Activated naive CD8-positive, alpha-beta T cell (primary cell): ENCODE measurements at regions not wholly inside any gene's neighbourhood (a gene's known extent, or its start where the extent isn't known, plus 50 kb on each side); places are given as distances from the start of the nearest gene placed in this dataset.
A peak's percentile ranks its signal among the peaks of the same experiment; 100 is the strongest.
"Not testable (repeated sequence)": the region's sequence is repeated elsewhere in the genome, so short reads cannot be mapped to it uniquely, and the experiment has no call there.

Experiments used
- H3K27ac Mint-ChIP-seq: one replicate; pipeline ENCODE4 v1.8.0; 2021; ENCODE audit warnings: mixed read lengths
- H3K27me3 Mint-ChIP-seq: one replicate; pipeline ENCODE4 v1.8.0; 2021; ENCODE audit warnings: mixed read lengths
- H3K36me3 Mint-ChIP-seq: one replicate; pipeline ENCODE4 v1.8.0; 2021; ENCODE audit warnings: mixed read lengths
- H3K4me1 Mint-ChIP-seq: one replicate; pipeline ENCODE4 v1.8.0; 2021; ENCODE audit warnings: low read depth, mixed read lengths
- H3K4me3 Mint-ChIP-seq: one replicate; pipeline ENCODE4 v1.8.0; 2021; ENCODE audit warnings: mild to moderate bottlenecking, mixed read lengths
- H3K9me3 Mint-ChIP-seq: one replicate; pipeline ENCODE4 v1.8.0; 2021; ENCODE audit warnings: low read depth, mixed read lengths

DNA sequence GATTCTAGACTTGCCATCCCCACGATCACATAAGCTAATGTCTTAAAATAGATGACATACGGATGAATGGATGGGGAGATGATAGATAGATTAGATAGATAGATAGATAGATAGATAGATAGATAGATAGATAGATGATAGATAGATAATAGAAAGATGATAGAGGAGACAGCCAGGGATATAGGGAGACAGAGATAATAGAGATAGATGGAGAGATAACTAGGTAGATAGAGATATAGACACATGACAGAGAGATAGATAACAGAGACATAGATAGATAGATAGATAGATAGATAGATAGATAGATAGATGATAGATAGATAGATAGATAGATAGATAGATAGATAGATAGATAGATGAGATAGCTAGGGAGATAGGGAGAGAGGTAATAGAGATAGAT, 511.0 kb upstream of the AUTS2 start:
- H3K4me3 Mint-ChIP-seq, H3K27ac Mint-ChIP-seq, H3K27me3 Mint-ChIP-seq, H3K9me3 Mint-ChIP-seq, H3K4me1 Mint-ChIP-seq, H3K36me3 Mint-ChIP-seq: not testable (repeated sequence)

DNA sequence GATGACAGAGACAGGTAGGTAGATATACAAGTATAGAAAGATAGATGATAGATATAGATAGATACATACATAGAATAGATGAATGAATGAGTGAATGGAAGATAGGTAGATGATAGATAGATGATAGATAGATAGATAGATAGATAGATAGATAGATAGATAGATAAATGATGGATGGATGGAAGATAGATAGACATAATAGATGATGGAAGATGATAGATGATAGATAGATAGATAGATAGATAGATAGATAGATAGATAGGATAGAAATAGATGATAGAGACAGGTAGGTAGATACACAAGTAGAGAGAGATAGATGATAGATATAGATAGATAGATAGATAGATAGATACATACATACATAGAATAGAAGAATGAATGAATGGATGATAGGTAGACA, 510.1 kb upstream of the AUTS2 start:
- no peaks in the 10 kb centered on the region for H3K36me3 Mint-ChIP-seq
- H3K27me3 Mint-ChIP-seq = no peaks in the 10 kb centered on the region
- H3K9me3 Mint-ChIP-seq = peaks cover 10% of the 10 kb centered on the region
- H3K4me1 Mint-ChIP-seq = no peaks in the 10 kb centered on the region
- no peak overlapping the region for H3K4me3 Mint-ChIP-seq
- H3K27ac Mint-ChIP-seq = no peak overlapping the region

- Mint-ChIP-seq H3K27ac (no peak overlapping the region), H3K9me3 (peaks cover 19% of the 10 kb centered on the region), H3K4me1 (no peaks in the 10 kb centered on the region), H3K4me3 (no peak overlapping the region), H3K36me3 (no peaks in the 10 kb centered on the region), H3K27me3 (no peaks in the 10 kb centered on the region)
Measured at GRCh38 chr7:69090936-69091335, 507.3 kb upstream of the AUTS2 start.

DNA sequence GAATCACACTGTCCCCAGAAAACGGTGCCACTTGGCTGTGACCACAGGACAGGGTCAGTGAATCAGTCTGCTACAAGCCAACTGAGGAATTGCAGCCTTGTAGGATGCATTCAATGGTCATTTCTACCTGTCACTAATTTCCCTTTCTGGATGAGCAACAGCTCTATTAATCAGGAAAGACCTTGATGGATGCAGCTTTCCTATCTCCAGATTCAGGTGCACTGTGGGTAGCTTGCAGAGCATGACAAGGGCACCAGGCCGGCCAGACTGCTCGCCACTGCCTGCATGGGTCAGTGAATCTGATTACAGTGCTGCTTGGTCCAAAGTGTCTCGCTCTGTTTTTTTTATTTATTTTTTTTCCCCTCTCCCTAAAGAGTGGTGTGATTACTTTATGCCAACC, 506.8 kb upstream of the AUTS2 start:
- Mint-ChIP-seq H3K4me1 (no peaks in the 10 kb centered on the region), H3K9me3 (peaks cover 19% of the 10 kb centered on the region), H3K4me3 (no peak overlapping the region), H3K27ac (no peak overlapping the region), H3K27me3 (no peaks in the 10 kb centered on the region), H3K36me3 (no peaks in the 10 kb centered on the region)

DNA sequence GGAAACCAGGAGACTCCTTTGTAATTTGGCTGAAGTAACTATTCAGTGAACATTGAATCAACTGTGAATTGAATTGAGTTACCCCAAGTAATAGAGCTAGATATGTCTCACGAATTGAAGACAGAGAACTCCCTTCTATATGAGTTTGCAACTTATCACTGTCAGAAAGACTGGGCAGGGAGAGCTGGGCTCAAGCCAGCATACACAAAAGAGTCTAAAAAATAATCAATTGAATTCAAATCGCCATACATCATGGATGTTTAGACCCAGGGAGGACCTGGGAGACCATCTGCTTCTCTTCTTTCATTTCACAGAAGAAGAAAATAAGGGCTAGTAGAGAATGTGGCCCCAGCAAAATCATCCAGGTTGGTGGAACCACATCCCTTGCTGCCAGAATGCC, 503.1 kb upstream of the AUTS2 start:
- Mint-ChIP-seq H3K27ac (no peak overlapping the region), H3K36me3 (no peaks in the 10 kb centered on the region), H3K4me3 (no peak overlapping the region), H3K9me3 (peaks cover 10% of the 10 kb centered on the region), H3K4me1 (no peaks in the 10 kb centered on the region), H3K27me3 (no peaks in the 10 kb centered on the region)

- Mint-ChIP-seq H3K9me3 (peaks cover 10% of the 10 kb centered on the region), H3K4me1 (no peaks in the 10 kb centered on the region), H3K4me3 (no peak overlapping the region), H3K36me3 (no peaks in the 10 kb centered on the region), H3K27me3 (no peaks in the 10 kb centered on the region), H3K27ac (no peak overlapping the region)
Measured at GRCh38 chr7:69095649-69096048, 502.6 kb upstream of the AUTS2 start.

DNA sequence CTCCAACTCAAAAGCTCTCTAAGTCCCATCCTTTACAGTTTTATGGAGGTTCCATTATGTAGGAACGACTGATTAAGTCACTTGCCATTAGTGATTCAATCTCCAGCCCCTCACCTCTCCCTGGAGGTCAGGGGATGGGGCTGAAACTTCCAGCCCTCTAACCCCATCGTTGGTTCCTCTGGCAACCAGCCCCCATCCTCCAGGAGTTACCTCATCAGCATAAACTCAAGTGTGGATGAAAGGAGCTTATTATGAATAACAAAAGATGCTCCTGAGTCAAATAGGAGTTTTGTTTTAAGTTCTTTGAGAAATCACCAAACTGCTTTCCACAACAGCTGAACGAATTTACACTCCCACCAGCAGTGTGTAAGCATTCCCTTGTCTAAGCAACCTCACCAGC, 494.3 kb upstream of the AUTS2 start:
- Mint-ChIP-seq H3K4me3 (no peak overlapping the region), H3K27me3 (peaks cover 1% of the 10 kb centered on the region), H3K9me3 (peaks cover 2% of the 10 kb centered on the region), H3K4me1 (no peaks in the 10 kb centered on the region), H3K27ac (no peak overlapping the region), H3K36me3 (peaks cover 2% of the 10 kb centered on the region)

DNA sequence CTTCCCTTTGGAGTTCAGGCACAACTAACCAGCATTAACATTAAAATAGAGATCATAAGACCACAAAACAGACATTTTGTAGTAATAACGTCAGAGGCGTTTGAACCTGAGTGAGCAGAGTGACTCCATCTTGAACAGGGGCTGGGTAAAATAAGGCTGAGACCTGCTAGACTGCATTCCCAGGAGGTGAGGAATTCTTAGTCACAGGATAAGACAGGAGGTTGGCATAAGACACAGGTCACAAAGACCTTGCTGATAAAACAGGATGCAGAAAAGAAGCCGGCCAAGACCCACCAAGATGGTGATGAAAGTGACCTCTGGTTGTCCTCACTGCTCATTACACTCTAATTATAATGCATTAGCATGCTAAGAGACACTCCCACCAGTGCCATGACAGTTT, 493.2 kb upstream of the AUTS2 start:
- peaks cover 1% of the 10 kb centered on the region for H3K27me3 Mint-ChIP-seq
- peaks cover 2% of the 10 kb centered on the region for H3K36me3 Mint-ChIP-seq
- H3K4me3 Mint-ChIP-seq = no peak overlapping the region
- H3K27ac Mint-ChIP-seq = no peak overlapping the region
- no peaks in the 10 kb centered on the region for H3K4me1 Mint-ChIP-seq
- H3K9me3 Mint-ChIP-seq = peaks cover 2% of the 10 kb centered on the region

DNA sequence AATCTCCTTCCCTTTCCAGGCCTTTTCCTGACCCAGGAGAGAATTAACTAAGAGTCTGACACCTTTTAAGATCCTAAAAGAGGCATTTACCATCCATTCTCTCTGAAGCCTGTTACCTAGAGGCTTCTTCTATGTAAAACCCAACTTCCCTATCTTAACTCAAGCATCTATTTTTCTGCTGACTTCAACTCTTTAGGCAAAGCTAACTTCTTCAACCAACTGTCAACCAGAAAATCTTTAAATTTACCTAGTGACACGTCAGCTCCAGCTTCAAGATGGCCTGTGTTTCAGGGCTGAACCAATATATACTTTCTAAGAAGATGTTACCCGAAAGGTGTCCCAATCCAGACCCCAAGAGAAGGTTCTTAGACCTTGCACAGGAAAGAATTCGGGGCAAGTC, 492.3 kb upstream of the AUTS2 start:
- peaks cover 2% of the 10 kb centered on the region for H3K36me3 Mint-ChIP-seq
- no peak overlapping the region for H3K4me3 Mint-ChIP-seq
- H3K4me1 Mint-ChIP-seq = no peaks in the 10 kb centered on the region
- no peak overlapping the region for H3K27ac Mint-ChIP-seq
- H3K9me3 Mint-ChIP-seq = peaks cover 2% of the 10 kb centered on the region
- H3K27me3 Mint-ChIP-seq = peaks cover 1% of the 10 kb centered on the region

DNA sequence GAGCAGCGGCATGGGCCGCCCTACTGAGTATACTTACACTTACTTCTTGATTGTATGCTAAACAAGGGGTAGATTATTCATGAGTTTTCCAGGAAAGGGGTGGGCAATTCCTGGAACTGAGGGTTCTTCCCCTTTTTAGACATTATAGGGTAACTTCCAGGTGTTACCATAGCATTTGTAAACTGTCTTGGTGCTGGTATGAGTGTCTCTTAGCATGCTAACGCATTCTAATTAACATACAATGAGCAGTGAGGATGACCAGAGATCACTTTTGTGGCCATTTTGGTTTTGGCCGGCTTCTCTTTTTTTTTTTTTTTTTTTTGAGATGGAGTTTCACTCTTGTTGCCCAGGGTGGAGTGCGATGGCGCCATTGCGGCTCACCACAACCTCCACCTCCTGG, 491.8 kb upstream of the AUTS2 start:
- not testable (repeated sequence) for H3K9me3 Mint-ChIP-seq, H3K27me3 Mint-ChIP-seq, H3K36me3 Mint-ChIP-seq, H3K27ac Mint-ChIP-seq, H3K4me1 Mint-ChIP-seq, H3K4me3 Mint-ChIP-seq

- H3K27me3 Mint-ChIP-seq, H3K4me3 Mint-ChIP-seq, H3K27ac Mint-ChIP-seq, H3K9me3 Mint-ChIP-seq, H3K36me3 Mint-ChIP-seq, H3K4me1 Mint-ChIP-seq: not testable (repeated sequence)
Measured at GRCh38 chr7:69106946-69107345, 491.3 kb upstream of the AUTS2 start.

GRCh38 chr7:69108097-69108496, 490.2 kb upstream of the AUTS2 start:
- Mint-ChIP-seq H3K27ac (peak overlapping the region; percentile 18), H3K9me3 (peaks cover 2% of the 10 kb centered on the region), H3K36me3 (no peaks in the 10 kb centered on the region), H3K4me1 (no peaks in the 10 kb centered on the region), H3K4me3 (no peak overlapping the region), H3K27me3 (no peaks in the 10 kb centered on the region)

GRCh38 chr7:69109246-69109645, 489.0 kb upstream of the AUTS2 start:
- Mint-ChIP-seq H3K4me1 (no peaks in the 10 kb centered on the region), H3K27me3 (no peaks in the 10 kb centered on the region), H3K36me3 (no peaks in the 10 kb centered on the region), H3K9me3 (peaks cover 2% of the 10 kb centered on the region), H3K27ac (no peak overlapping the region), H3K4me3 (no peak overlapping the region)

DNA sequence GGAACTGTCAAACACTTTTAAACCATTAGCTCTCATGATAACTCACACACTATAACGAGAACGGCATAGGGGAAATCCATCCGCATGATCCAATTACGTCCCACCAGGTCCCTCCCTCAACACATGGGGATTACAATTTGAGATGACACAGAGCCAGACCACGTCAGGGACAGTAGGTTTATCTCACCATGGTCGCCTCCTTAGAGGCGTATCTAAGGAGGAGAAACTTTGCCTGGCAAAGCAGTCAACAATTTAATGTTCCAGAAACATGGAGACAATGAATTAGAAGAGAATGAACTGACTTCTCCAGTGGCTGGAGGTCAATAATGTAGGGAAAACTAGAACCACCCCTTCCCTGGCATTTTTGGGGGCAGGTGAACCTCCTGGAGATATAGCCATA, 488.4 kb upstream of the AUTS2 start:
- H3K9me3 Mint-ChIP-seq = peaks cover 2% of the 10 kb centered on the region
- H3K4me1 Mint-ChIP-seq = no peaks in the 10 kb centered on the region
- no peak overlapping the region for H3K27ac Mint-ChIP-seq
- H3K27me3 Mint-ChIP-seq = no peaks in the 10 kb centered on the region
- H3K4me3 Mint-ChIP-seq = no peak overlapping the region
- no peaks in the 10 kb centered on the region for H3K36me3 Mint-ChIP-seq

DNA sequence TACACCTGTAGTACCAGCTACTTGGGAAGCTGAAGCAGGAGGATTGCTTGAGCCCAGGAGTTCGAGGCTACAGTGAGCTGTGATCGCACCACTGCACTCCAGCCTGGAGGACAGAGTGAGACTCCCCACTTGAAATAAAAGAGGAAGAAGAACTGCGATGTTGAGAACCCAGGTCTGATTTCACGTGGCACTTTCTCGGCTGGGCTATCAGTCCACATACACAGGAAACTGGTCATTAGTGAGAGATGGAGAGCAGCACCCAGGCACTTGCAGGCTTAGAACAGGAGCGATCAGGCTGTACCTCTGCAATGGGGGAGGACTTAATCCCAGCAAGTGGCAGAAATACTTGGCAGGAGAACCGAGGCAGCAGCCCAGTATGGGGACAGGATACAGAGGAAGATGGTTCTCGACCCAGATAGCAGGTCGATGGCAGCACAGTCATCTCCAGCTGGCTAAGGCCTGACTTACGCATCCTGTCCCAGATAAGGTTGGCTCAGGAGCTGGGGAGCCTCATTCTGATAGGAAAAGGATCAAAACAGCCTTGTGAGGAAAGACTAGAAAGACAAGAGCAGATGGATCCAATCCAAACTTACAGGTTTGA, 487.7 kb upstream of the AUTS2 start:
- Mint-ChIP-seq H3K9me3 (peaks cover 2% of the 10 kb centered on the region), H3K27ac (no peak overlapping the region), H3K36me3 (no peaks in the 10 kb centered on the region), H3K4me3 (no peak overlapping the region), H3K27me3 (no peaks in the 10 kb centered on the region), H3K4me1 (no peaks in the 10 kb centered on the region)

DNA sequence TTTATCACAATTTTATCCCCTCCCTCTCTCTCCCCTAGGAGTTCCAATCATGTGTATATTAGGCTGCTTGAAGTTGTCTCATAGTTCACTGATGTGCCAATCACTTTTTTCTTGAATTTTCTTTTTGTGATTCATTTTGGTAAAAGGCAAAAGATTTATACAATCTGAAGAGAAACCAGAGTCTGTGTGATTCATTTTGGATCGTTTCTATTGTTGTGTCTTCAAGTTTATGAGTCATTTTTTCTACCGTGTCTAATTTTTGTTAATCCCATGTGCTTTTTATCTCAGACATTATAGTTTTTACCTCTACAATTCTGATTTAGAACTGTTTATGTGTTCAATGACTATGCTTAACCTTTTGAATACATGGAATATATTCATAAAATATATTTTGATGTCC, 483.9 kb upstream of the AUTS2 start:
- no peaks in the 10 kb centered on the region for H3K36me3 Mint-ChIP-seq
- no peak overlapping the region for H3K4me3 Mint-ChIP-seq
- no peaks in the 10 kb centered on the region for H3K27me3 Mint-ChIP-seq
- no peak overlapping the region for H3K27ac Mint-ChIP-seq
- no peaks in the 10 kb centered on the region for H3K4me1 Mint-ChIP-seq
- H3K9me3 Mint-ChIP-seq = no peaks in the 10 kb centered on the region
